Naive B cell (primary cell): ENCODE measurements at regions not wholly inside any gene's neighbourhood (a gene's known extent, or its start where the extent isn't known, plus 50 kb on each side); places are given as distances from the start of the nearest gene placed in this dataset.

Source experiments
- ATAC-seq, 2 donors: fragments of 150-1000 bp; cut with Tn5 transposase; 2 replicates each; pipeline ENCODE4 v1.10.0; 2021; ENCODE audit warnings: low read depth in 2 of 2, mild to moderate bottlenecking in 2 of 2, moderate library complexity in 2 of 2
- DNase-seq: peaks from one replicate; pipeline ENCODE4 v3.0.0; 2022
- H3K27ac Mint-ChIP-seq, 6 donors: one replicate each; pipeline ENCODE4 v1.8.0; 2020 to 2022; ENCODE audit warnings: mild to moderate bottlenecking in 6 of 6, mixed read lengths in 6 of 6, moderate library complexity in 5 of 6, inconsistent platforms in 2 of 6
- H3K27me3 Mint-ChIP-seq, 3 donors: one replicate each; pipeline ENCODE4 v1.8.0; 2021 to 2022; ENCODE audit warnings: mixed read lengths in 3 of 3, mild to moderate bottlenecking in 1 of 3
- H3K36me3 Mint-ChIP-seq, 2 donors: one replicate each; pipeline ENCODE4 v1.8.0; 2020 to 2022; ENCODE audit warnings: mixed read lengths in 2 of 2, inconsistent platforms in 1 of 2, mild to moderate bottlenecking in 1 of 2
- H3K4me1 Mint-ChIP-seq, 3 donors: one replicate each; pipeline ENCODE4 v1.8.0; 2020 to 2022; ENCODE audit warnings: mixed read lengths in 3 of 3, inconsistent platforms in 1 of 3, mild to moderate bottlenecking in 1 of 3, moderate library complexity in 1 of 3
- H3K4me3 Mint-ChIP-seq, 8 donors: one replicate each; pipeline ENCODE4 v1.8.0; 2020 to 2022; ENCODE audit warnings: mild to moderate bottlenecking in 8 of 8, mixed read lengths in 8 of 8, moderate library complexity in 8 of 8, inconsistent platforms in 2 of 8
- H3K9me3 Mint-ChIP-seq, 7 donors: one replicate each; pipeline ENCODE4 v1.8.0; 2020 to 2022; ENCODE audit warnings: mixed read lengths in 7 of 7, mild to moderate bottlenecking in 5 of 7, inconsistent platforms in 2 of 7, moderate library complexity in 1 of 7

DNA sequence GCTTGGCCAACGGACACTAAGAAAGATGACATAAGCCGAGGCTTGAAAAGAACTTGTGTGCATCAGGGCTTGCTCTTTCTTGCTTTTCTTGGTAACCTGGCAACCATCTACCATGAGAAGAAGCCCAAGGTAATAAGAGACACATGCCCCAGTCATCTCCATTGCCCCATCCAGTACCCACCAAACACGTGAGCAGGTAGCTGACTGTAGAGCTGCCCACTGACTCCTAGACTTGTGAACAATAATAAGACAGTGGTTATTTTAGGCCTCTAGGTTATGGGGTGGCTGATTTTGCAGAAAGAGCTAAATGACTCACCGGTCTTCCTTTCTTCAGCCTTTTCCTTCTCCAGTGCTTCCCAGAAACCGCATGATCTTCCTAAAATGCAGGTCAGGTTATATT, 105.0 kb upstream of the JUN start:
- H3K4me3 Mint-ChIP-seq: no peak overlapping the region
- no peak for ATAC-seq

DNA sequence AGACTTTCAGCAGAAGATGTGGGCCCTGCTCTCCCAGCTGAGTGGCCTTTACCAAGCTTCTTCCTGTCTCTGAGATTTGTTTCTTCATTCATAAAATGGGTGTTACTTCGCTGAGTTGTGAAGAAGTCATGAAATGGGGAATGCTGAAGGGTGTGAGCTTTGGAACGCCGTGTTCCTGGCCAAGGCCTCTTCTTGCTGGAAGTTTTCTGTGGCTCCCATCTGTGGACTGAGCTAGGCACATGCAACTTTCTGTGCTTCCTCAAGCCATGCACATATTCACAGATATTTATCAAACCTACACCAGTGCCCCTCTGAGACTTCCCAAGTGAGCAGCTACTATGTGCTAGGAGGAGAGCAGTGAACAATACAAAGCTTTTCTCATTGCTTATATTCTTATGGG, 106.3 kb upstream of the JUN start:
- peaks cover 11 to 20% (median 13%) of the 10 kb centered on the region in 3 donors for H3K4me1 Mint-ChIP-seq
- ATAC-seq (no peak), DNase-seq (no peak)
- H3K4me3 Mint-ChIP-seq: no peak overlapping the region
- H3K27me3 Mint-ChIP-seq: no peaks in the 10 kb centered on the region
- H3K36me3 Mint-ChIP-seq: peaks cover 0 to 9% of the 10 kb centered on the region in 2 donors
- no peaks in the 10 kb centered on the region for H3K9me3 Mint-ChIP-seq
- H3K27ac Mint-ChIP-seq: no peak overlapping the region

More for the DNA sequence above, 105.0 kb upstream of the JUN start:
- no peak for DNase-seq
- Mint-ChIP-seq H3K27me3 (no peaks in the 10 kb centered on the region), H3K4me1 (peaks cover 13 to 30% (median 21%) of the 10 kb centered on the region in 3 donors), H3K9me3 (no peaks in the 10 kb centered on the region), H3K36me3 (peaks cover 0 to 9% of the 10 kb centered on the region in 2 donors), H3K27ac (peak overlapping the region in 1 of 6 donors; percentile 78)

DNA sequence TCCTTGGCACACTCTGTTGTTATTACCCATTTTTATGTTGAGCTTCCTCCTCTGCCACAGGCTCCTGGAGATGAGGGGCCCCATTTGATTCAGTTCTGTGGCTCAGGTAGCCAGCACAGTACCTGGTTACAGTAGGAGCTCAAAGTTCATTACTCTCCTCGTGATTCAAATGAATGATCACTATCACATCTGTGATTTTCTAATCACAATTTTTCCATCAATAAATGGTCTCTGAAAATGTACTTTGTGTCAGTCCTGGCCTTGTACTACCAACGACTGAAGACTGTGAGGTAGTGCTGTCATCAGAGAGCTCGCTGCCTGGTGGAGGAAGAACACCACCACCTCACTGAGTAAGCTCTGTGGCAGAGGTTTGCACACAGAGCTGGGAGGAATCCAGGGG, 106.8 kb upstream of the JUN start:
- Mint-ChIP-seq H3K4me1 (peaks cover 11 to 20% (median 13%) of the 10 kb centered on the region in 3 donors), H3K36me3 (peaks cover 0 to 9% of the 10 kb centered on the region in 2 donors), H3K9me3 (no peaks in the 10 kb centered on the region), H3K27ac (no peak overlapping the region), H3K4me3 (peak overlapping the region in 1 of 8 donors; percentile 64), H3K27me3 (no peaks in the 10 kb centered on the region)
- DNase-seq: no peak
- ATAC-seq: no peak

DNA sequence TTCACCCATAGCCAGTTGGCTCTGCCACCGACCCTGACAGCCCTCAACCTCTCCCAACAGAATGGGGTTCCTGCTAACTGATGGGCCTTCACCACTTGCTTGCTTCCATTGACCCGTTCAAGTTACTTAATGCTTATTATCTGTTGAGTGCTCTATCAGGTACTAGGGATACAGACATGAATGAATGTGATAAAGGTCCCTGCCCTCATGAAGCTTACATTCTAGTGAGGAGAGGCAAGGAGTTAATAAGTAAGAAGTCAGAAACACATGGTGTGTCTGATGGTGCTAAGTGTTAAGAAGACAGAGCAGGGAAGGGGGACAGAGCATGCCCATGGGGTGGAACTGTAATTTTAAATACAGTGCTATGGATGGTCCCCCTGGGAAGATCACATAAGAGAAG, 107.5 kb upstream of the JUN start:
- DNase-seq (no peak), ATAC-seq (no peak)
- Mint-ChIP-seq H3K9me3 (no peaks in the 10 kb centered on the region), H3K4me3 (no peak overlapping the region), H3K4me1 (peaks cover 13 to 20% (median 16%) of the 10 kb centered on the region in 3 donors), H3K27ac (peak overlapping the region in 3 of 6 donors; percentile 63 to 93 (median 92)), H3K27me3 (no peaks in the 10 kb centered on the region), H3K36me3 (peaks cover 0 to 9% of the 10 kb centered on the region in 2 donors)

DNA sequence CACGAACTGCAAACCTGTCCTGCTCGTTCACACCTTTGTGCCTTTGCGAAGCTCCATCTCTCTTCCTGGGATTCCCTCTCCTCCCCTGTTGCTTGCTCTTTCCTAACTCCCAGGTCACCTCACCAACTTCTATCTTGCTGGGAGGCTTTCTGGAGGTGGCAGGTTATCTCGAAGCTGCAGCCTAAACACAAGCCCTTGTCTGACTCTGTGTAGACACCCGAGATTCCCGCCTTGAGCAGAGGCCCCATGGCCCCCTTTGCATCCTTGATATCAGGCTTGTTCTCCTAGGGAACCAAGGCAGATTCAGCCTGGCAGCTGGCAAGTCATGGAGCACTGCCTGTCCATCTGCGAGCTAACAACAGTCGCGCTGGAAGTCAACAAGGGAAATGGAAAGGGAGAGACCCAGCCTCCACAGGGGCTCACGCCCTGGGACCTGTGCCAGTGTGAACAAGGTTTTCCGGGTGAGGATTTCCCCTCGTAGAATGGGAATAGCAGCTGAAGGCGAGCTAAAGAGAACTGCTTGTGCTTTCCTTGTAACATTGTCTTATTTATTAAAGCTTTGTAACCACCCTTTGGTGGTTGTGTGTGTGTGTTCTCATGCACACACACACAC, 109.5 kb upstream of the JUN start:
- ATAC-seq (no peak), DNase-seq (no peak)
- Mint-ChIP-seq H3K27ac (no peak overlapping the region), H3K4me3 (peak overlapping the region in 2 of 8 donors; percentile 15 to 47), H3K36me3 (peaks cover 0 to 9% of the 10 kb centered on the region in 2 donors), H3K9me3 (no peaks in the 10 kb centered on the region), H3K27me3 (no peaks in the 10 kb centered on the region), H3K4me1 (peaks cover 20 to 23% (median 22%) of the 10 kb centered on the region in 3 donors)

DNA sequence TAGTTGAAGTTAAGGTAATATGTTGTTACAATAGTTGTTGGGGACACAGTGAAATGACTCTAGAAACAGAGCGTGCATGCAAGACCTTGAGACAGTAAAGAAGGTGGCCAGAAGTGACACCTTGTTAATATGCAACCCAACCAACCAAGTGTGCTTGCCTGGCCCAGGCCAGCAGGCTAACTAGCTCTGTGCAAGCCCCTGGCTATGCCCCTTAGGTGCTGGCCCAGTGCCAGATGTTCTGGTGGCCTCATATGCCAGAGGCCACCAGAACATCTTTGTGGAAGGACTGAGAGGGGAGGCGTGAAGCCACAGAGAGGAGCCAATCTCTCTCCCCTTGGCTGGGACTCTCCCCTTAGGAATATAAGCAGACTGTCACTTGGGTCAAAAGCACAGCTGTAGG, 111.2 kb upstream of the JUN start:
- no peaks in the 10 kb centered on the region for H3K9me3 Mint-ChIP-seq
- H3K4me1 Mint-ChIP-seq: peaks cover 20 to 27% (median 23%) of the 10 kb centered on the region in 3 donors
- peak overlapping the region in 3 of 6 donors; percentile 48 to 93 (median 85) for H3K27ac Mint-ChIP-seq
- DNase-seq (no peak), ATAC-seq (no peak)
- H3K27me3 Mint-ChIP-seq: no peaks in the 10 kb centered on the region
- H3K36me3 Mint-ChIP-seq: peaks cover 0 to 9% of the 10 kb centered on the region in 2 donors
- peak overlapping the region in 1 of 8 donors; percentile 51 for H3K4me3 Mint-ChIP-seq

DNA sequence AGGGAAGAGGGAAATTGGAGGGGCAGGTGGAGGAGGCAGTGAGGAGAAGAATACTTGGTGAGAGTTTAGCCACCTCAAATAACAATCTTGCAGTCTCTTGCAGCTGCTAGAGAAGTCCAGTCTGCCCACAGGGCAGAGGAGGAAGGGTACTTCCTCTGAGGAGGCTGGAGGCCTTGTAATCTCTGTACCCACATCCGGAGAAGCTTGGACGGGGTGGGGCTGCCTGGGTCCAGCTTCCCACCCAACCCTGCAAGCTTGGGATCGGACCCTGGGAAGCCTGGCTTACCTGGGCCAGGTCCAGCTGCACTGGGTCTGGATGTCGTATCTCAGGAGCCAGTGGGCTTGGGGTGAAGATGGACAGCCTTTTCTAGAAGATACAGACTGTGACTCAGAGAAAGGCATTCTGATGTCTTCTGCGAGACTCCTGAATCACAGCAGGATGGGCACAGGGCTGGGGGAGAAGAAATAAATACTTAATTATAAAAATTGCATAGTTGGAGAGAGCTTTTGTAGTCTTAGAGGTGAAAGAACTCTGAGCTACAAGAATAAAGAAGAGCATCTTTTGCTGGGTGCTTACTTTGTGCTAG, 111.8 kb upstream of the JUN start:
- Mint-ChIP-seq H3K4me3 (peak overlapping the region in 1 of 8 donors; percentile 47), H3K4me1 (peaks cover 20 to 30% (median 25%) of the 10 kb centered on the region in 3 donors), H3K27ac (peak overlapping the region in 4 of 6 donors; percentile 44 to 93 (median 66)), H3K9me3 (no peaks in the 10 kb centered on the region), H3K27me3 (no peaks in the 10 kb centered on the region), H3K36me3 (peaks cover 0 to 9% of the 10 kb centered on the region in 2 donors)
- ATAC-seq (no peak), DNase-seq (no peak)

DNA sequence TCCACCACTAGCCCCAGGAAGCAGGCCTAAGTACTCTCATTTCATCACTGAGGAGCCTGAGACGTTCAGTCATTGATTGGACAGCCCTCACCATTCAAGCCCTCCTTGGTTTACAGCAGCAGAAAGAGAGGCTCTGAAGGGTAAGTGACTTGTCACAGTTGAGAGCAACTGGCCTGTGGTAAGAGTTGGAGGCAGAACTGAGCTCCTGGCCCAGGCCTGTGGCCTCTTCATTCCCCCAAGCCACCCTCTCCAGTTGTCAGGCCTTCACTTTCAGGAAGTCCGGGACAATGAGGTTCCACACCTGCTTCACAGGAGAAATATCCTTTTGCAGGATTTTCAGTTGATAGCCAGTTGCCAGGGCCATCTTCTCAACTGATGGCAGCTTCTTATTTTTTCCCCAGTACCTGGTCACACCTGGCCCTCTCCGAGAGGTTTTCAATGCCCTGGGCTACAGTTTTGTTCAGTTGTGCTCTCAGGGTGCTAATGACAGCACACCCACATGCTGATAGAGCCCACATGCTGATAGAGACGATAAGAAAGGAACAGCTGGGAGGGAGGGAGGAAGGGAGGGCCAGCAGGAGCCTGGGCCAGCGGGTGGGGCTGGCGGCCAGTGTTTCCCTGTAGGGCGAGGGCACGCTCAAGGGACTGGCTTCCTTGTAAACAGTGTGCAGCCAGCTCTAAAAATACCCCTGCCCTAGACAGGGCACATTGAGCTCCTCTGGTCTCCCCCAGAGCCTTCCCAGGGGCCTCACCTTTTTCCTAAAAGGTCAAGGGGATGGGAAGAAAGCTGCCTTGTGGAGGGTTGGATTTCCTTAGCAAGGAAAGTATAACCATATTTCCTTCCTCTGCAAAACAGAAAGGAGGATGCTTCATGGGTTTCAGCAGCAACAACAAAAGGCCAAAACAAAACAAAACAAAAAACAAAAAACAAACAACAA, 112.7 kb upstream of the JUN start:
- peaks cover 16 to 30% (median 25%) of the 10 kb centered on the region in 3 donors for H3K4me1 Mint-ChIP-seq

DNA sequence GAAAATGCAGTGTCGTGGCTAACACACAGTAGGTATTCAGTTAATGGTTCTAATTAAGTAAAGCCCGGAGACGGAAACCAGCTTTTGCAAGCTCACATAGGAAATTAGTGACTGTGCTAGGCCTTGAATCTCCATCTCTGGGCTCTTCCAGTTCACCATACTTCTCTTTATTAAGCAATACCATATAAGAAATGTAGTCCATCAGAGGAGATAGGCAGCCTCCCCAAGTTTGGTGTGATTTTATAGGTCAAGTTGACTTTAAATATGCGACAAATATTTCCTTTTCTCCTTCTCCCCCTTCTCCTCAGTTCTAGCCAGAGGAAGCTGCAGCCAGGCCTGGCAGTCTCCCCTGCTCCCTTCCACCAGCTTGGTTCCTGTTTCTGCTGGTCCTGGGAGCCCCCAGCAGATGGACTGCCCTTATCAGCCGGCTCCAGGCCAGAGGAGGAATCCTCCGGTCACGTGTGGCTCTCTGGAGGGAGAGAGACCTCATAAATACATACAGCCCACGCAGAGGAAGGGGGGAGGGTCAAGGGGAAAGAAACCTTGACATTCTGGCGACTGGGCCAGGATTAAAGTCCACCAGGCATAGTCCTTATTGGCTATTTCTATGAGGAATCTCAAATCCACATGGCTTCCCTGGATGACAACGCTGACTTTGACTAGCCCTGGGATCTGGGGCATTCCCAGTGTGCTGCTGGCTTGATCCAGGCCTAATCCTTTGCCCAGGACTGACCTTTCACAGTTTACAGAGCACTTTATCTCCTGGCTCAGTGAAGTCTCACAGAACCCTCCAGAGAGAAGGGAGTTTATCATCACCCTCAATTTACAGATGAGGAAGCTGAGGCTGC, 115.1 kb upstream of the JUN start:
- Mint-ChIP-seq H3K4me1 (peaks cover 17 to 36% (median 31%) of the 10 kb centered on the region in 3 donors), H3K9me3 (no peaks in the 10 kb centered on the region), H3K4me3 (no peak overlapping the region), H3K27me3 (no peaks in the 10 kb centered on the region), H3K27ac (peak overlapping the region in 2 of 6 donors; percentile 69 to 74), H3K36me3 (no peaks in the 10 kb centered on the region)
- DNase-seq: no peak
- no peak for ATAC-seq

More for the DNA sequence above, 112.7 kb upstream of the JUN start:
- Mint-ChIP-seq H3K4me3 (no peak overlapping the region), H3K36me3 (peaks cover 0 to 3% of the 10 kb centered on the region in 2 donors), H3K9me3 (no peaks in the 10 kb centered on the region), H3K27me3 (no peaks in the 10 kb centered on the region), H3K27ac (peak overlapping the region in 3 of 6 donors; percentile 8 to 47 (median 33))
- ATAC-seq (no peak), DNase-seq (no peak)

DNA sequence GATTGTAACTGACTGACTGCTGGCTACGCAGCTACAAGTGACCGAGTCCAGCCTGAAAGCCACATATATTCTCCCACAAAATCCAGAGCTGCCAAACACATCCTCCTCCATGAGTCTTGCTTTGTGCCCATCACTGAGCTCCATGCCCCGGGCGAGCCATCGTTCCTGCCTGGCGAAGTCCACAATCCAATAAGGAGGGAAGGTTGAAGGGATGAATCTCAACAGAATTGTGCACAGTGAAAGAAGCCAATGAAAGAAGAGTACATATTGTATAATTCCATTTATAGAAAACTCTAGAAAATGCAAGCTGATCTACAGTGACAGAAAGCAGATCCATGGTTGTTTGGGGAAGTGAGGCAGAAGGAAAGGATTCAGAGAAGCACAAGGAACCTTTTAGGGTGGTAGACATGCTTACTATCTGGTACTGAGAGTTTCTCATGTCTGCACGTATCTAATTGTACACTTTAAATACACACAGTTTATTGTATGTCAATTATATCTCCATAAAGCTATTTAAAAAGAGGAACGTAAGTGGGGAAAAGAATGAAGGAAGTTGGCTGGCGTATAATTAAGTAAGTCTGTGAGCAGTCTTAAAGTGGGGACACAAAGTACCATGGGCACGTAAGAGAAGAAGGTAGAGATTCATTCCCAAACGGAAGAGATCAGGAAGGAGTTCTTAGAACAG, 115.9 kb upstream of the JUN start:
- no peak for ATAC-seq

DNA sequence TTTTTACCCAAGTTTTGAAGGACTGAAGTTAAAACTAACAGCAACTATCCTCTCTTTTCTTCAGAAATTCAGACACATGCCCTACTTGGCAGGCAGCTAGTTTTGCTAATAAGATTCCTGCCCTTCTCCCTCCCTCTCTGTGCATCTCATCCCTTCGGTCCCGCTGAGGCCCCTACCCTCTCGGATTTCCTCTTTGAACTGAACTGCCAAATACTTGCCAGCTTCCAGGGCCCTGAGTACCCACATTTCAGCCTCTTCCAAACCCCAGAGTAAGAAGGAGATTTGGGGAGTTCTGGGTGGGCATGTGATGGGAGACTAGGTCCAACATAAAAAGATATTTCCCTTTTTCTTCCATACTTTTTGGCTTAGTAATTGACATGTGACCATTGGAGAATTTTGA, 116.5 kb upstream of the JUN start:
- Mint-ChIP-seq H3K36me3 (no peaks in the 10 kb centered on the region), H3K27me3 (no peaks in the 10 kb centered on the region), H3K4me3 (peak overlapping the region in 1 of 8 donors; percentile 16), H3K27ac (no peak overlapping the region), H3K9me3 (no peaks in the 10 kb centered on the region), H3K4me1 (peaks cover 22 to 37% (median 36%) of the 10 kb centered on the region in 3 donors)
- ATAC-seq (no peak), DNase-seq (no peak)

More for the DNA sequence above, 115.9 kb upstream of the JUN start:
- H3K9me3 Mint-ChIP-seq: no peaks in the 10 kb centered on the region
- H3K4me3 Mint-ChIP-seq: peak overlapping the region in 1 of 8 donors; percentile 16
- peaks cover 21 to 40% (median 36%) of the 10 kb centered on the region in 3 donors for H3K4me1 Mint-ChIP-seq
- peak overlapping the region in 2 of 6 donors; percentile 18 to 74 for H3K27ac Mint-ChIP-seq
- no peaks in the 10 kb centered on the region for H3K36me3 Mint-ChIP-seq
- DNase-seq: no peak
- H3K27me3 Mint-ChIP-seq: no peaks in the 10 kb centered on the region

DNA sequence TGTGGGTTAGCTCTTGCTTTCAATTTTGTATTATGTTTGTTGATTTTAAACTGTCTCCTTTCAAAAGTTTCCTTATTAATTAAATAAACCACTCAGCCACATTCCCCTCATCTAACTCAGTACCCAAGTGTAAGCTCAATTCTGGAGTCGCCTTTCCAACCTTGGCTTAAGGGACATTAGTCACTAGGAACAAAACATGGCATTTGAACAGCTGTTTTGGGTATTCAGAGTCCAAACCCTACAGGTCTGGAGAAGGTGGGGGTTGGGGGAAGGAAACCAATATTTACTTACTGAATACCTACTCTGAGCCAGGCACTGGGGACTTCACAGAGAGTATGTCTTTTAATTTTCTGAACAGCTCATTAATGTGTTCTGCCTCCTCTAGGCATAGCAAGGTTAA, 117.2 kb upstream of the JUN start:
- DNase-seq (no peak), ATAC-seq (no peak)
- no peak overlapping the region for H3K27ac Mint-ChIP-seq
- no peaks in the 10 kb centered on the region for H3K9me3 Mint-ChIP-seq
- peaks cover 15 to 31% (median 30%) of the 10 kb centered on the region in 3 donors for H3K4me1 Mint-ChIP-seq
- peak overlapping the region in 1 of 8 donors; percentile 78 for H3K4me3 Mint-ChIP-seq
- no peaks in the 10 kb centered on the region for H3K27me3 Mint-ChIP-seq
- H3K36me3 Mint-ChIP-seq: no peaks in the 10 kb centered on the region
